ENCODE measurements at regions not wholly inside any gene's neighbourhood (a gene's known extent, or its start where the extent isn't known, plus 50 kb on each side); places are given as distances from the start of the nearest gene placed in this dataset.

DNA sequence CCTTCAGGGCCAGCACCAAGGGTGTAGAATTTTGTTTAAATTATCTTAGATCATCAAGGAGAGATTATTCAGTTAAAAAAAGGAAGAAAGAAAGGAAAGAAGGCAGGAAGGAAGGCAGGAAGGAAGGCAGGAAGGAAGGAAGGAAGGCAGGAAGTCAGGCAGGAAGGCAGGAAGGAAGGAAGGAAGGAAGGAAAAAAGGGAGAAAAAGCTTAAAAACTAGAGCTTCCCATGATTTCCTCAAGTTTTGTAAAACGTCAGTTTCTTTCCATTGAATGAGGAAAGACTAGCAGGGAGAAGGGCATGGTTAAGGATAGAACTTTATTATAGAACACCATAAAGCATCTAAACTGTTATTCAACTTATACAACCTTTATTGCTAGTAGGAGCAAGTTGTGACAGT lies 2672.0 kb upstream of the PCDH20 start:
- DNase-seq (ENCODE audit: low spot score), result no peak
- Histone ChIP-seq H3K4me1 (ENCODE audit: insufficient read depth) (no peaks in the 10 kb centered on the region), H3K4me2 (no peak overlapping the region), H3K4me3 (no peak overlapping the region), H3K9me3 (ENCODE audit: low read depth) (no peaks in the 10 kb centered on the region), H2AFZ (no peak overlapping the region), H3K79me2 (no peaks in the 10 kb centered on the region), H4K20me1 (ENCODE audit: insufficient read depth, poor library complexity, severe bottlenecking) (no peaks in the 10 kb centered on the region), H3K27me3 (no peaks in the 10 kb centered on the region), H3K36me3 (replicated peaks; ENCODE audit: insufficient read depth, low read depth) (no peaks in the 10 kb centered on the region), H3K9me2 (replicated peaks; ENCODE audit: insufficient read depth) (no peaks in the 10 kb centered on the region), H3K27ac (no peak overlapping the region)
- WGBS (ENCODE audit: low lambda C conversion rate, missing lambda C conversion rate), result 75% methylated on average over 1 of the region's 1 CpG
- TF ChIP-seq, protein P1, sequence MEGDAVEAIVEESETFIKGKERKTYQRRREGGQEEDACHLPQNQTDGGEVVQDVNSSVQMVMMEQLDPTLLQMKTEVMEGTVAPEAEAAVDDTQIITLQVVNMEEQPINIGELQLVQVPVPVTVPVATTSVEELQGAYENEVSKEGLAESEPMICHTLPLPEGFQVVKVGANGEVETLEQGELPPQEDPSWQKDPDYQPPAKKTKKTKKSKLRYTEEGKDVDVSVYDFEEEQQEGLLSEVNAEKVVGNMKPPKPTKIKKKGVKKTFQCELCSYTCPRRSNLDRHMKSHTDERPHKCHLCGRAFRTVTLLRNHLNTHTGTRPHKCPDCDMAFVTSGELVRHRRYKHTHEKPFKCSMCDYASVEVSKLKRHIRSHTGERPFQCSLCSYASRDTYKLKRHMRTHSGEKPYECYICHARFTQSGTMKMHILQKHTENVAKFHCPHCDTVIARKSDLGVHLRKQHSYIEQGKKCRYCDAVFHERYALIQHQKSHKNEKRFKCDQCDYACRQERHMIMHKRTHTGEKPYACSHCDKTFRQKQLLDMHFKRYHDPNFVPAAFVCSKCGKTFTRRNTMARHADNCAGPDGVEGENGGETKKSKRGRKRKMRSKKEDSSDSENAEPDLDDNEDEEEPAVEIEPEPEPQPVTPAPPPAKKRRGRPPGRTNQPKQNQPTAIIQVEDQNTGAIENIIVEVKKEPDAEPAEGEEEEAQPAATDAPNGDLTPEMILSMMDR (IDR thresholded peaks at IDR 0.05; ENCODE audit: poor library complexity), result no peak
- TF ChIP-seq EZH2 (IDR thresholded peaks at IDR 0.05; ENCODE audit: borderline replicate concordance) (no peak), EZH2phosphoT487 (IDR thresholded peaks at IDR 0.05; ENCODE audit: low read depth, severe bottlenecking, unreplicated experiment) (no peak)

DNA sequence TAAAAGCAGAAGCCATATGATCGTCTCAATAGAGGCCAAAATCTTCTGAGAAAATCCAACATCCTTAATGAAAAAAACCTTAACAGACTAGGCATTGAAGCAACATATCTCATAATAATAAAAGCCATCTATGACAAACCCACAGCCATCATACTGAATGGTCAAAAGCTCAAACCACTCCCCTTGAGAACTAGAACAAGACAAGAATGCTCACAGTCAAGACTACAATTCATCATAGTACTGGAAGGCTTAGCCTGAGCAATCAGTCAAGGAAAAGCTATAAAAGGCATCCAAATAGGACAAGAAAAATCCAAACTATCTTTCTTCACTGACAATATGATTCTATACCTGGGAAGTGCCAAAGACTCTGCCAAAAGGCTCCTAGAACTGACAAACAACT lies 2668.2 kb upstream of the PCDH20 start:
- Histone ChIP-seq H3K27ac (no peak overlapping the region), H3K9me3 (ENCODE audit: low read depth) (peaks cover 6% of the 10 kb centered on the region), H3K36me3 (replicated peaks; ENCODE audit: insufficient read depth, low read depth) (no peaks in the 10 kb centered on the region), H3K79me2 (no peaks in the 10 kb centered on the region), H3K9me2 (replicated peaks; ENCODE audit: insufficient read depth) (no peaks in the 10 kb centered on the region), H3K4me2 (no peak overlapping the region), H4K20me1 (ENCODE audit: insufficient read depth, poor library complexity, severe bottlenecking) (no peaks in the 10 kb centered on the region), H3K4me3 (no peak overlapping the region), H2AFZ (no peak overlapping the region), H3K4me1 (ENCODE audit: insufficient read depth) (no peaks in the 10 kb centered on the region), H3K27me3 (no peaks in the 10 kb centered on the region)
- TF ChIP-seq EZH2 (IDR thresholded peaks at IDR 0.05; ENCODE audit: borderline replicate concordance) (no peak), EZH2phosphoT487 (IDR thresholded peaks at IDR 0.05; ENCODE audit: low read depth, severe bottlenecking, unreplicated experiment) (no peak)
- TF ChIP-seq, protein P1 (IDR thresholded peaks at IDR 0.05; ENCODE audit: poor library complexity), result no peak
- no peak for DNase-seq (ENCODE audit: low spot score)
- 81% methylated on average over 1 of the region's 1 CpG for WGBS (ENCODE audit: low lambda C conversion rate, missing lambda C conversion rate)

DNA sequence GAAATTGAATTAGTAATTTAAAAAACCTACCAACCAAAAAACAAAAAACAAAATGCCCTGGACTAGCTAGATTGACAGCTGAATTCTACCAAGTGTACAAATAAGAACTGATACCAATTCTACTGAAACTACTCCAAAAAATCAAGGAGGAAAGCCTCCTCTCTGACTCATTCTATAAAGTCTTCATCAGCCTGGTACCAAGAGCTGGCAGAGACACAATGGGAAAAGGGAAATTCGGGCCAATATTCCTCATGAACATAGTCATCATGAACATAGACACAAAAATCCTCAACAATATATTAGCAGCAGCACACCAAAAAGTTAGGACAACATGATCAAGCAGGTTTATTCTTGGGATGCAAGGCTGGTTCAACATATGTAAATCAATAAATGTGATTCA lies 2667.7 kb upstream of the PCDH20 start:
- Histone ChIP-seq H3K4me1 (ENCODE audit: insufficient read depth) (no peaks in the 10 kb centered on the region), H3K4me3 (no peak overlapping the region), H3K9me3 (ENCODE audit: low read depth) (peaks cover 6% of the 10 kb centered on the region), H3K4me2 (no peak overlapping the region), H3K79me2 (no peaks in the 10 kb centered on the region), H4K20me1 (ENCODE audit: insufficient read depth, poor library complexity, severe bottlenecking) (no peaks in the 10 kb centered on the region), H3K27me3 (no peaks in the 10 kb centered on the region), H3K27ac (no peak overlapping the region), H3K9me2 (replicated peaks; ENCODE audit: insufficient read depth) (no peaks in the 10 kb centered on the region), H3K36me3 (replicated peaks; ENCODE audit: insufficient read depth, low read depth) (no peaks in the 10 kb centered on the region), H2AFZ (no peak overlapping the region)
- DNase-seq (ENCODE audit: low spot score), result no peak
- 90% methylated on average over 1 of the region's 1 CpG for WGBS (ENCODE audit: low lambda C conversion rate, missing lambda C conversion rate)
- no peak for TF ChIP-seq EZH2phosphoT487 (IDR thresholded peaks at IDR 0.05; ENCODE audit: low read depth, severe bottlenecking, unreplicated experiment)
- TF ChIP-seq, protein P1 (IDR thresholded peaks at IDR 0.05; ENCODE audit: poor library complexity), result no peak
- no peak for TF ChIP-seq EZH2 (IDR thresholded peaks at IDR 0.05; ENCODE audit: borderline replicate concordance)

DNA sequence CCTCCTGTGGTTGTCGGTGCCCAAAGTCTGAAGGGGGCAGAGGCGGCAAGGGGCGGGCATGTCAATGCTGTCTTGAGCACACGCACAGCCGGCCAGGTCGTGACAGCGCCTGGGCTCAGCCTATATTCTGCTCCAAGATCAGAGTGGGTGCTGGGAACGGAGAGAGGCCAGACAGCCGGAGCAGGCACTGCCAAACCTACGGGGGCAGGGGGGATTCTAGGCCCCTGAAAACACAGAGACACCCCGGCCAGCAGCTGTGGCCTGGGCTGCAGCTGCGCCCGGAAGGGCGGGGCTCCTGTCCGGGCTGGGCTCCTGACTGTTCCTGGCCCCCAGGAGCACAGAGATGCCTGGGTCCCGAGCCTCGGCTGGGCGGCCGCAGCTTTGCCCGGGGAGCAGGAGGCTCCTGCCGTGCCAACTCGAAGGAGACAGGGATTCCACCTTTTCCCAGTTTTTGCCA lies 2662.9 kb upstream of the PCDH20 start:
- Histone ChIP-seq H3K4me2 (no peak overlapping the region), H3K36me3 (replicated peaks; ENCODE audit: insufficient read depth, low read depth) (no peaks in the 10 kb centered on the region), H3K27ac (no peak overlapping the region), H3K27me3 (no peaks in the 10 kb centered on the region), H2AFZ (no peak overlapping the region), H4K20me1 (ENCODE audit: insufficient read depth, poor library complexity, severe bottlenecking) (no peaks in the 10 kb centered on the region), H3K4me3 (no peak overlapping the region), H3K9me2 (replicated peaks; ENCODE audit: insufficient read depth) (no peaks in the 10 kb centered on the region), H3K4me1 (ENCODE audit: insufficient read depth) (no peaks in the 10 kb centered on the region), H3K79me2 (no peaks in the 10 kb centered on the region), H3K9me3 (ENCODE audit: low read depth) (peaks cover 6% of the 10 kb centered on the region)
- WGBS (ENCODE audit: low lambda C conversion rate, missing lambda C conversion rate), result 97% methylated on average over 22 of the region's 22 CpGs
- TF ChIP-seq EZH2phosphoT487 (IDR thresholded peaks at IDR 0.05; ENCODE audit: low read depth, severe bottlenecking, unreplicated experiment) (no peak), EZH2 (IDR thresholded peaks at IDR 0.05; ENCODE audit: borderline replicate concordance) (no peak)
- TF ChIP-seq, protein P1 (IDR thresholded peaks at IDR 0.05; ENCODE audit: poor library complexity), result no peak
- DNase-seq (ENCODE audit: low spot score), result no peak

Measured in hepatocyte (in vitro differentiated cells).